ENCODE measurements at regions not wholly inside any gene's neighbourhood (a gene's known extent, or its start where the extent isn't known, plus 50 kb on each side); places are given as distances from the start of the nearest gene placed in this dataset.

GRCh38 chr13:59250336-59251189 lies 913.2 kb downstream of the DIAPH3 start:
- Histone ChIP-seq H3K27me3 (no peaks in the 10 kb centered on the region), H3K27ac (no peak overlapping the region), H3K9me3 (no peaks in the 10 kb centered on the region), H3K36me3 (no peaks in the 10 kb centered on the region), H3K4me3 (no peak overlapping the region), H3K4me1 (ENCODE audit: insufficient read depth) (no peaks in the 10 kb centered on the region)
- WGBS, 3 donors = 73 to 77% (median 74%) methylated on average over 5 of the region's 5 CpGs
- TF ChIP-seq EP300 (IDR thresholded peaks at IDR 0.05) = no peak
- no peak for DNase-seq
- intact Hi-C loops (cut with DNase I) = no loop called here

- intact Hi-C loops (cut with DNase I) = no loop called here
- DNase-seq = no peak
- H3K9me3 ChIP-seq = no peaks in the 10 kb centered on the region
- no peaks in the 10 kb centered on the region for H3K36me3 ChIP-seq
- no peaks in the 10 kb centered on the region for H3K4me1 ChIP-seq (ENCODE audit: insufficient read depth)
- TF ChIP-seq POLR2A (IDR thresholded peaks at IDR 0.05) (no peak), EP300 (IDR thresholded peaks at IDR 0.05) (no peak), CTCF (IDR thresholded peaks at IDR 0.05) (no peak)
- WGBS, 3 donors = 88 to 94% (median 90%) methylated on average over 9 of the region's 9 CpGs
- no peak overlapping the region for H3K4me3 ChIP-seq
- H3K27me3 ChIP-seq = no peaks in the 10 kb centered on the region
- no peak overlapping the region for H3K27ac ChIP-seq
Measured at GRCh38 chr13:59259165-59260000, 904.3 kb downstream of the DIAPH3 start.

- DNase-seq = no peak
- Histone ChIP-seq H3K36me3 (no peaks in the 10 kb centered on the region), H3K4me1 (ENCODE audit: insufficient read depth) (no peaks in the 10 kb centered on the region), H3K9me3 (no peaks in the 10 kb centered on the region), H3K27me3 (no peaks in the 10 kb centered on the region), H3K4me3 (no peak overlapping the region), H3K27ac (no peak overlapping the region)
- TF ChIP-seq POLR2A (IDR thresholded peaks at IDR 0.05) = no peak
- no peak for TF ChIP-seq CTCF (IDR thresholded peaks at IDR 0.05)
- TF ChIP-seq EP300 (IDR thresholded peaks at IDR 0.05) = no peak
- intact Hi-C loops (cut with DNase I) = no loop called here
- WGBS, 3 donors = 70 to 74% (median 72%) methylated on average over 4 of the region's 4 CpGs
Measured at GRCh38 chr13:59261928-59262488, 901.7 kb downstream of the DIAPH3 start.

- intact Hi-C loops (cut with DNase I) = no loop called here
- TF ChIP-seq POLR2A (IDR thresholded peaks at IDR 0.05) (no peak), CTCF (IDR thresholded peaks at IDR 0.05) (no peak), EP300 (IDR thresholded peaks at IDR 0.05) (no peak)
Measured at GRCh38 chr13:59263531-59263930, 900.2 kb downstream of the DIAPH3 start.

More at GRCh38 chr13:59263531-59263930, 900.2 kb downstream of the DIAPH3 start:
- H3K27ac ChIP-seq = no peak overlapping the region
- H3K27me3 ChIP-seq = no peaks in the 10 kb centered on the region
- no peaks in the 10 kb centered on the region for H3K36me3 ChIP-seq
- H3K4me3 ChIP-seq = no peak overlapping the region
- H3K4me1 ChIP-seq (ENCODE audit: insufficient read depth) = no peaks in the 10 kb centered on the region
- H3K9me3 ChIP-seq = no peaks in the 10 kb centered on the region
- no peak for DNase-seq
